Panc1 (cell line): ENCODE measurements at regions not wholly inside any gene's neighbourhood (a gene's known extent, or its start where the extent isn't known, plus 50 kb on each side); places are given as distances from the start of the nearest gene placed in this dataset.

Experiments
- CTCF ChIP-seq: fragments of 450-650 bp; IDR thresholded peaks from 2 replicates; pipeline ENCODE4 v1.5.1; 2017; ENCODE audit warnings: mild to moderate bottlenecking
- REST ChIP-seq, 2 experiments: IDR thresholded peaks; 2 replicates each; pipeline ENCODE4 v1.6.1; 2011 to 2012; ENCODE audit warnings: low read depth in 2 of 2, control low read depth in 1 of 2, low read length in 1 of 2, mild to moderate bottlenecking in 1 of 2, moderate library complexity in 1 of 2; ENCODE audit not compliant: insufficient read depth in 1 of 2

- TF ChIP-seq CTCF (no peak), REST (IDR thresholded peaks at IDR 0.05; ENCODE audit: insufficient read depth in 1 of 2, low read depth in 2 of 2, low read length in 1 of 2) (no peak)
Observed at GRCh38 chr4:124526769-124527168, 185.8 kb downstream of the ANKRD50 start.
